GM10248 (cell line): ENCODE measurements at regions not wholly inside any gene's neighbourhood (a gene's known extent, or its start where the extent isn't known, plus 50 kb on each side); places are given as distances from the start of the nearest gene placed in this dataset.
"Not testable (repeated sequence)": the region's sequence is repeated elsewhere in the genome, so short reads cannot be mapped to it uniquely, and the experiment has no call there.

Experiments used
- CTCF ChIA-PET: fragments of 300-600 bp; sonication (Branson Sonifier 250); formaldehyde crosslinking; extraction: SDS; loops from one replicate; lab custom pipeline; 2021; ENCODE audit warnings: antibody characterized with exemption; lab: Yijun Ruan, JAX
- POLR2A ChIA-PET: fragments of 350-650 bp; sonication (Branson Sonifier 250); formaldehyde crosslinking; extraction: SDS; loops from one replicate; lab custom pipeline; 2020; ENCODE audit warnings: antibody characterized with exemption; lab: Yijun Ruan, JAX
- DNase-seq: peaks from one replicate; pipeline ENCODE4 v3.0.0; 2012; ENCODE audit errors: extremely low spot score
- CTCF ChIP-seq: IDR thresholded peaks from 2 replicates; pipeline ENCODE4 v1.5.1; 2012; ENCODE audit warnings: mild to moderate bottlenecking, low read depth; ENCODE audit errors: extremely low read depth, missing control alignments, control extremely low read depth

GRCh38 chr1:189216886-189217285 lies 1260.8 kb downstream of the BRINP3 start:
- no peak for DNase-seq
- POLR2A ChIA-PET = no interaction called here
- TF ChIP-seq CTCF = no peak
- CTCF ChIA-PET = no interaction called here

DNA sequence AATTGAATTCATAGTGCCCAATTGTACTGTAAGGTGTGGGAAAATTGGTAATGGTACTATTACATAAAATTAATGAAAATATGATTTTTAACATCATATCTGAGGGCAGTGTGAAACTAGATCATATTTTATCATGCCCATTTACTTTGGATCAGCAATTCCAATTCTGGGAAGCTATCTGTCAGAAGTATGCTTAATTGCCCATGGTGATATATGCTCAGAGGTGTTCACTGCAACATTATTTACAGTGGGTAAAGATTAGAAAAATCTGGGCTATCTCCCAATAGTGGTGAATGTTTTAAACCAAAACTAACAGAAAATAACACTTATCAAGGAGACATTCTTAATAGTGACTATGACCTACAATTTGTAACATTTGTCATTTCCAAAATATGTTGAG lies 1260.0 kb downstream of the BRINP3 start:
- POLR2A ChIA-PET = no interaction called here
- CTCF ChIA-PET = interaction anchor here (1.2 kb wide), 1 partner anchor 18 kb away, joined by 3 read pairs; no protein-coding TSS in a partner anchor

GRCh38 chr1:189220750-189221149 lies 1256.9 kb downstream of the BRINP3 start:
- no peak for DNase-seq
- ChIA-PET POLR2A (no interaction called here), CTCF (interaction anchor here (1.0 kb wide), 1 partner anchor 9 kb away, joined by 4 read pairs; no protein-coding TSS in a partner anchor)
- TF ChIP-seq CTCF = no peak

More for the DNA sequence above, 1260.0 kb downstream of the BRINP3 start:
- no peak for DNase-seq
- TF ChIP-seq CTCF = no peak

DNA sequence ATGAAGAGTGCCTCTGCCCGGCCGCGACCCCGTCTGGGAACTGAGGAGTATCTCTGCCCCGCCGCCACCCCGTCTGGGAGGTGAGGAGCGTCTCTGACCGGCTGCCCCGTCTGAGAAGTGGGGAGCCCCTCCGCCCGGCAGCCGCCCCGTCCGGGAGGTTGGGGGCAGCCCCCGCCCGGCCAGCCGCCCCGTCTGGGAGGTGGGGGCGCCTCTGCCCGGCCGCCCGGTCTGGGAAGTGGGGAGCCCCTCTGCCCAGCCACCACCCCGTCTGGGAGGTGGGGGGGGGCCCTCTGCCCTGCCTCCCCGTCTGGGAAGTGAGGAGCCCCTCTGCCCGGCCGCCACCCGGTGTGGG lies 1251.9 kb downstream of the BRINP3 start:
- DNase-seq, CTCF ChIA-PET, POLR2A ChIA-PET: not testable (repeated sequence)

- TF ChIP-seq CTCF = no peak
- no peak for DNase-seq
- ChIA-PET POLR2A (no interaction called here), CTCF (no interaction called here)
Measured at GRCh38 chr1:189226779-189227178, 1250.9 kb downstream of the BRINP3 start.

GRCh38 chr1:189237008-189237407 lies 1240.7 kb downstream of the BRINP3 start:
- CTCF ChIA-PET = interaction anchor here (1.4 kb wide), 1 partner anchor 15 kb away, joined by 3 read pairs; no protein-coding TSS in a partner anchor
- no peak for TF ChIP-seq CTCF
- POLR2A ChIA-PET = no interaction called here
- no peak for DNase-seq

DNA sequence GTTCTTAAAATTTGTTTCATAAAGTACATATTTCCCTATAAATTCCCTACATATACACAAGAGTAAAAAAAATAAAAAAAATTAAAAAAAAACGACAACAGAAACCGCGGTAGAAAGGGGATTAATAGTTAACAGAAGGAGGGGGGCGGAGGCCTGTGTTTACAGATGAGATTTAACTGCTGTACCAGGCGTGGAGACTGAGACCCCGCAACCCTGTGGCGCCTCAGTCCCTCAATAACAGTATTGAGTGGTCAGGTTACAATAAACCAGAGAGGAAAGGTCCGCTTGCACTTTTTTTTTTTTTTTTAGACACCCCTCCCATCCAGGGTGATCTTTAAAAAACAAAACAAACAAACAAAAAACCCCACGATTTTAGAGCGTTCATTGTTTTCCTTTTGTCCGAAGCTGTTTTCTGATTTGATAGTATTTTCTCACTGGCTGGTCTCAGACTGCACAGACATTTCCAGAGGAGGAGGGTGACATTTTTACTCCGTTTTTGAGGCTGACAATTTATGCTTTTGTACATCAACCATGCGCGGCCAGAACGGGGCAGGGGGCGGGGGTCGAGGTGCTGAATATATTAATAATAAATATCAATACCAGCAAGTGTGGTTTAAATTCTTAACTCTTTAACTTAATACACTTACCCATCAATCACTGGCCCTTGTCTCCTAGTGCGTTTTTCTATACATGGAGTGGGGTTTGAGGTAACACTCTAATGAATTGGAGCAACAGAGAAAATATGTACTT lies 1223.9 kb downstream of the BRINP3 start:
- ChIA-PET CTCF (interaction anchor here (0.7 kb wide), 1 partner anchor 14 kb away, joined by 3 read pairs; no protein-coding TSS in a partner anchor), POLR2A (no interaction called here)
- no peak for TF ChIP-seq CTCF
- DNase-seq = no peak

DNA sequence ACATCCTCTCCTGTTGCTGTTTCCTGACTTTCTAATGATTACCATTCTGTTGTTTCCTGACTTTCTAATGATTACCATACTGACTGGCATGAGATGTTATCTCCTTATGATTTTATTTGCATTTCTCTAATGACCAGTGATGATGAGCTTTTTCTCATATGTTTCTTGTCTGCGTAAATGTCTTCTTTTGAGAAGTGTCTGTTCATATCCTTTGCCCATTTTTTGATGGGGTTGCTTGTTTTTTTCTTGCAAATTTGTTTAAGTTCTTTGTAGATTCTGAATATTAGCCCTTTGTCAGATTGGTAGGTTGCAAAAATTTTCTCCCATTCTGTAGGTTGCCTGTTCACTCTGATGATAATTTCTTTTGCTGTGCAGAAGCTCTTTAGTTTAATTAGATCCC lies 1216.5 kb downstream of the BRINP3 start:
- DNase-seq, CTCF ChIA-PET, POLR2A ChIA-PET: not testable (repeated sequence)
